Aorta (tissue), 5 donors: ENCODE measurements at regions not wholly inside any gene's neighbourhood (a gene's known extent, or its start where the extent isn't known, plus 50 kb on each side); places are given as distances from the start of the nearest gene placed in this dataset.

Experiments used
- ATAC-seq: fragments of 200-7000 bp; cut with Tn5 transposase; one replicate; pipeline ENCODE4 v1.9.1; 2022; ENCODE audit warnings: moderate library complexity; ENCODE audit not compliant: low FRiP score
- DNase-seq, 2 donors: peaks; one replicate each; pipeline ENCODE4 v3.0.0-alpha.2; 2020
- H3K27ac ChIP-seq, 2 donors: one replicate each; pipeline ENCODE4 v1.5.1; 2013; ENCODE audit warnings: low read length in 2 of 2, mild to moderate bottlenecking in 2 of 2, moderate library complexity in 2 of 2, control low read depth in 1 of 2, inconsistent platforms in 1 of 2, low read depth in 1 of 2
- H3K27me3 ChIP-seq, 2 donors: one replicate each; pipeline ENCODE4 v1.6.1; 2013; ENCODE audit warnings: control low read depth in 1 of 2, low read length in 1 of 2, mild to moderate bottlenecking in 1 of 2, moderate library complexity in 1 of 2; ENCODE audit not compliant: insufficient read depth in 2 of 2, control insufficient read depth in 1 of 2
- H3K36me3 ChIP-seq, 2 donors: one replicate each; pipeline ENCODE4 v1.6.1; 2013; ENCODE audit warnings: control low read depth in 1 of 2, low read length in 1 of 2, mild to moderate bottlenecking in 1 of 2; ENCODE audit not compliant: insufficient read depth in 2 of 2, control insufficient read depth in 1 of 2
- H3K4me1 ChIP-seq, 2 donors: one replicate each; pipeline ENCODE4 v1.6.1; 2013; ENCODE audit warnings: low read length in 2 of 2, control low read depth in 1 of 2, mild to moderate bottlenecking in 1 of 2, moderate library complexity in 1 of 2; ENCODE audit not compliant: insufficient read depth in 2 of 2, control insufficient read depth in 1 of 2
- H3K4me3 ChIP-seq, 2 donors: one replicate each; pipeline ENCODE4 v1.5.1; 2013; ENCODE audit warnings: low read length in 2 of 2, control low read depth in 1 of 2, mild to moderate bottlenecking in 1 of 2
- H3K9me3 ChIP-seq: one replicate; pipeline ENCODE4 v1.6.1; 2013; ENCODE audit warnings: mild to moderate bottlenecking, low read length; ENCODE audit not compliant: control insufficient read depth
- WGBS, 2 donors: extraction: QIAGEN DNeasy Blood & Tissue Kit; methylation state at CpG; one replicate each; pipeline ENCODE4 v1.1.7; 2013; 5-methylcytosine and 5-hydroxymethylcytosine counted together
- intact Hi-C, 2 donors: fragments of 100-400 bp; cut with DNase I; formaldehyde crosslinking; loops; one replicate each; pipeline versions ENCODE4 v1.14.2 to v1.15.0; 2022
- donor health status: healthy with polysubstance abuse.
- donor health status: Bipolar disorder and iron deficiency.
- donor health status: DM: no; HTN: no; CAD: no.
- donor health status: DM: no; HTN: no; CAD: no.
- donor health status: DM: yes; HTN: yes; CAD: no.

GRCh38 chr5:145683431-145683830 lies 151.7 kb downstream of the PRELID2 start:
- intact Hi-C loops = no loop called here
- H3K9me3 ChIP-seq = no peaks in the 10 kb centered on the region
- H3K36me3 ChIP-seq = no peaks in the 10 kb centered on the region
- no peaks in the 10 kb centered on the region for H3K27me3 ChIP-seq
- H3K4me1 ChIP-seq = no peaks in the 10 kb centered on the region
- H3K4me3 ChIP-seq = no peak overlapping the region
- no peak for ATAC-seq
- DNase-seq = no peak
- no peak overlapping the region for H3K27ac ChIP-seq
- 89 to 94% methylated on average over 2 of the region's 2 CpGs for WGBS, 2 donors

DNA sequence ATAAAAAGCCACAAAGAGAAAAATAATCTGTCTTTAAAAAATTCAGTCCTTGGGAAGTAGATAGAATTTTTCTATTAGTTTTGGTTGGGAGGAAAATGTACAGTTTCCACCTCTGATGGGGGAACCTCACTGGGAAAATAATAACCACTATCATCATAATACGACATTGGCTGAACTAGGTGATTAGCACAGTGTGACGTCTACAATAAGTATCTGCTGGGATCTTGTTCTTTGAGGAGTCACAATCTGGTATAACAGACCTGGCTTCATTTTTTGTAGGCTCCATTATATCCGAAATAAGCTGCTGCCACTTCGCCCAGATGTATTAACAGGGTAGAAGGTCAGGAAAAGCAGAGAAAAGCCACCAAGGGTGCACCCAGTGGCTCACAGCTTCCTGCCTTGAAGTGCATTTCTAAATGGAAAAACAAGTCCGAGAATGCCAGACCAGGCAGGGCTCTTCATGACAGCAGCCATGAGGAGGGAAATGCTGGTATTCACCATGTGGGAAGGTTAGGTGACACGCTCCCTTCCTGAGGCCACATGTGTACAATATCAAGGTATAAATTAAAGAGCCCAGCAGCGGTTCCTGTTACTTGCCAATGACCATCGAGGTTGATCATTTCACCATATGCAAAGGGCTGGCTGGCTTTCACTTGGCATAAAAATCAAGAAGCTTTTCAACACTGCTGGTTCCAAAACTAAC lies 152.8 kb downstream of the PRELID2 start:
- Histone ChIP-seq H3K27ac (no peak overlapping the region), H3K36me3 (no peaks in the 10 kb centered on the region), H3K9me3 (no peaks in the 10 kb centered on the region), H3K27me3 (no peaks in the 10 kb centered on the region), H3K4me3 (no peak overlapping the region), H3K4me1 (no peaks in the 10 kb centered on the region)
- DNase-seq = no peak
- intact Hi-C loops = no loop called here
- ATAC-seq = peak; percentile 14
- WGBS, 2 donors = 64 to 70% methylated on average over 8 of the region's 8 CpGs

- ATAC-seq (peak; percentile 71), DNase-seq (peak in 1 of 2 donors; percentile 50)
- Histone ChIP-seq H3K4me1 (no peaks in the 10 kb centered on the region), H3K4me3 (no peak overlapping the region), H3K36me3 (no peaks in the 10 kb centered on the region), H3K27ac (no peak overlapping the region), H3K9me3 (no peaks in the 10 kb centered on the region), H3K27me3 (no peaks in the 10 kb centered on the region)
- intact Hi-C loops = no loop called here
These were observed 153.5 kb downstream of the PRELID2 start for GRCh38 chr5:145681686-145682085.

DNA sequence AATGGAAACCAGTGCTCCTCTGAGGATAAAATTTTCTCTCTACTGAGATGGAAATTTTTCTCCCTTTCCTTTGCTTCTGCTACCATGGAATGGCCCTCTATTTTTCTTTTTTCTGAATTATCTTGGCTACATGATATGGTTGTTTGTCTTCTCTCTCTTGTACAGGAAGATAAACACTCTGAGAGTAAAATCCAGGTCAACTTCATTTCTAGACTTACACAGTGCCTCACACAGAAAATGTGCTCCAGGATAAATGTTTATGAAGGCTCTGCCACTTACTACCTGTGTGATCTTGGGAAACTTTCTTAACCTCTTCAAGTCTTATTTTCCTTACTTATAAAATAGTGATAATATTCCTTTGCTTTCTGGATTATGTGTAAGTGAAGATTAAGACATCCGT lies 153.9 kb downstream of the PRELID2 start:
- Histone ChIP-seq H3K4me1 (no peaks in the 10 kb centered on the region), H3K36me3 (no peaks in the 10 kb centered on the region), H3K9me3 (no peaks in the 10 kb centered on the region), H3K27me3 (no peaks in the 10 kb centered on the region), H3K4me3 (no peak overlapping the region), H3K27ac (no peak overlapping the region)
- no peak for ATAC-seq
- 73% methylated on average over 1 of the region's 1 CpG for WGBS, 2 donors
- DNase-seq = no peak
- intact Hi-C loops = no loop called here

- ATAC-seq (no peak), DNase-seq (no peak)
- intact Hi-C loops = no loop called here
- Histone ChIP-seq H3K27ac (no peak overlapping the region), H3K9me3 (no peaks in the 10 kb centered on the region), H3K27me3 (no peaks in the 10 kb centered on the region), H3K4me1 (no peaks in the 10 kb centered on the region), H3K4me3 (no peak overlapping the region), H3K36me3 (no peaks in the 10 kb centered on the region)
- 46 to 49% methylated on average over 7 of the region's 7 CpGs for WGBS, 2 donors
These were observed 154.4 kb downstream of the PRELID2 start for GRCh38 chr5:145680767-145681166.

DNA sequence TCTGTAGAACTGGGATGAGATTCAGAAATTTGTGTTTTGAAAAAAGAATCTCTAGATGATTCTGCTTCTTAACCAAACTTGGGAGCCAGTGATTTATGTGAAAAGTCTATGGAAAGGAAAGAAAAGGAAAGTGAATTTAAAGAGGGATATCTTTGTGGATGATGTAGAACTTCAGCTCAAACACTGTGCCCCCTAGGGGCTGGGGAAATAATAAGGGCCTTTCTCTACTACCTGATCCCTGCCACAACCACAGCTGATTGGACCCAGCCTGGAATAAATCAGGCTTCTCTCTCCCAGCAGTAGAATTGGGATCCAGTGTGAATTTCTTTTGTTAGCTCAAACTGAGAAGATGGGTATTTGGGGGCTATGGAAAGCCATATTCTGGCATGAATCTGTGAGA lies 155.0 kb downstream of the PRELID2 start:
- no peaks in the 10 kb centered on the region for H3K9me3 ChIP-seq
- H3K36me3 ChIP-seq = no peaks in the 10 kb centered on the region
- intact Hi-C loops = no loop called here
- H3K27me3 ChIP-seq = no peaks in the 10 kb centered on the region
- DNase-seq (no peak), ATAC-seq (no peak)
- no peak overlapping the region for H3K27ac ChIP-seq
- no peak overlapping the region for H3K4me3 ChIP-seq
- H3K4me1 ChIP-seq = no peaks in the 10 kb centered on the region

DNA sequence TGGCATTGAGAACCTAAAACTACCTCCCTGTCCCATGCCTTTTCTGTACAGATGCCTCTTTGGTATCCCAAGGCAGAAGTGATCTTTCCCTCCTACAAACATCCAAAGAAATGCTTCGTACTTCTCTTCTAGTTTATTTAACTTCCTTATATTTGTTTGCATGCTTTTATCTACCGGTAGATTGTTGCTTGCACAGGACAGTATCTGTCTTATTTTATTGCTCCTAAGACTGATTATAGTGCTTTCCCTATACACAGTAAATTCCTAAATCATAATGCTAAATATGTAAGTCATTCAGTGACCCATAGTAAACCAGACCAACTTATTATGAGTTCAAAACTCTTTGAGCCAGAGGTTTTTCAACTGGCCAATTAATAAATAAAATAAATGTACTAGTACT lies 156.9 kb downstream of the PRELID2 start:
- H3K9me3 ChIP-seq = no peaks in the 10 kb centered on the region
- H3K4me3 ChIP-seq = no peak overlapping the region
- intact Hi-C loops = no loop called here
- no peak overlapping the region for H3K27ac ChIP-seq
- H3K4me1 ChIP-seq = no peaks in the 10 kb centered on the region
- DNase-seq (no peak), ATAC-seq (no peak)
- no peaks in the 10 kb centered on the region for H3K27me3 ChIP-seq
- 92 to 94% methylated on average over 2 of the region's 2 CpGs for WGBS, 2 donors
- no peaks in the 10 kb centered on the region for H3K36me3 ChIP-seq

GRCh38 chr5:145673786-145674185 lies 161.4 kb downstream of the PRELID2 start:
- H3K9me3 ChIP-seq = no peaks in the 10 kb centered on the region
- H3K27me3 ChIP-seq = no peaks in the 10 kb centered on the region
- peaks cover 0 to 2% of the 10 kb centered on the region in 2 donors for H3K4me1 ChIP-seq
- DNase-seq (no peak), ATAC-seq (no peak)
- H3K36me3 ChIP-seq = no peaks in the 10 kb centered on the region
- no peak overlapping the region for H3K27ac ChIP-seq
- no peak overlapping the region for H3K4me3 ChIP-seq
- intact Hi-C loops = no loop called here

- H3K9me3 ChIP-seq = no peaks in the 10 kb centered on the region
- no peak overlapping the region for H3K27ac ChIP-seq
- H3K4me3 ChIP-seq = no peak overlapping the region
- ATAC-seq (no peak), DNase-seq (no peak)
- H3K36me3 ChIP-seq = no peaks in the 10 kb centered on the region
- intact Hi-C loops = no loop called here
- peaks cover 0 to 4% of the 10 kb centered on the region in 2 donors for H3K4me1 ChIP-seq
- WGBS, 2 donors = 73 to 83% methylated on average over 3 of the region's 3 CpGs
- H3K27me3 ChIP-seq = no peaks in the 10 kb centered on the region
These were observed 166.4 kb downstream of the PRELID2 start for GRCh38 chr5:145668714-145669113.
